H9 (cell line): ENCODE measurements at regions not wholly inside any gene's neighbourhood (a gene's known extent, or its start where the extent isn't known, plus 50 kb on each side); places are given as distances from the start of the nearest gene placed in this dataset.

Source experiments
- DNase-seq: peaks from one replicate; pipeline ENCODE4 v3.0.0-alpha.2; 2017
- H2AFZ ChIP-seq: one replicate; pipeline ENCODE4 v1.6.1; 2013; ENCODE audit warnings: mild to moderate bottlenecking, low read length, control low read depth, moderate library complexity
- H2AK5ac ChIP-seq: 2 replicates; pipeline ENCODE4 v1.6.1; 2013; ENCODE audit warnings: low read length, control low read depth, mixed read lengths; ENCODE audit not compliant: insufficient read length
- H2BK120ac ChIP-seq: one replicate; pipeline ENCODE4 v1.6.1; 2013; ENCODE audit warnings: low read depth, mild to moderate bottlenecking, low read length, control low read depth, inconsistent platforms; ENCODE audit not compliant: poor library complexity, severe bottlenecking
- H2BK12ac ChIP-seq: 2 replicates; pipeline ENCODE4 v1.6.1; 2013; ENCODE audit warnings: low read length, control low read depth, mixed read lengths, low read depth; ENCODE audit not compliant: insufficient read length
- H2BK15ac ChIP-seq: 2 replicates; pipeline ENCODE4 v1.6.1; 2013; ENCODE audit warnings: low read depth, low read length, control low read depth
- H2BK20ac ChIP-seq: one replicate; pipeline ENCODE4 v1.6.1; 2013; ENCODE audit warnings: low read depth, mild to moderate bottlenecking, low read length, control low read depth, inconsistent platforms; ENCODE audit not compliant: poor library complexity, severe bottlenecking
- H2BK5ac ChIP-seq: 2 replicates; pipeline ENCODE4 v1.6.1; 2013; ENCODE audit warnings: low read length, control low read depth, mixed read lengths; ENCODE audit not compliant: insufficient read length
- H3K14ac ChIP-seq: 2 replicates; pipeline ENCODE4 v1.6.1; 2013; ENCODE audit warnings: low read length, control low read depth; ENCODE audit not compliant: insufficient read depth
- H3K18ac ChIP-seq: 2 replicates; pipeline ENCODE4 v1.6.1; 2013; ENCODE audit warnings: low read depth, mild to moderate bottlenecking, mixed read lengths, low read length, control low read depth; ENCODE audit not compliant: insufficient read length
- H3K23ac ChIP-seq: 2 replicates; pipeline ENCODE4 v1.6.1; 2013; ENCODE audit warnings: low read length, control low read depth, mixed read lengths, low read depth; ENCODE audit not compliant: insufficient read length
- H3K23me2 ChIP-seq: 2 replicates; pipeline ENCODE4 v1.6.1; 2013; ENCODE audit warnings: low read depth, mild to moderate bottlenecking, mixed read lengths, low read length, control low read depth; ENCODE audit not compliant: insufficient read length, poor library complexity, severe bottlenecking
- H3K27ac ChIP-seq: 2 replicates; pipeline ENCODE4 v1.5.1; 2013; ENCODE audit warnings: low read length, control low read depth, mixed read lengths, low read depth; ENCODE audit not compliant: insufficient read length
- H3K27me3 ChIP-seq: 2 replicates; pipeline ENCODE4 v1.6.1; 2013; ENCODE audit warnings: low read length, control low read depth, inconsistent platforms; ENCODE audit not compliant: insufficient read depth
- H3K4ac ChIP-seq: 2 replicates; pipeline ENCODE4 v1.6.1; 2013; ENCODE audit warnings: low read depth, mild to moderate bottlenecking, control low read depth, inconsistent platforms, low read length, moderate library complexity
- H3K4me1 ChIP-seq: 2 replicates; pipeline ENCODE4 v1.6.1; 2013; ENCODE audit warnings: low read length, control low read depth, inconsistent platforms; ENCODE audit not compliant: insufficient read depth
- H3K4me2 ChIP-seq: 2 replicates; pipeline ENCODE4 v1.6.1; 2013; ENCODE audit warnings: low read length, control low read depth, mixed read lengths; ENCODE audit not compliant: insufficient read length, insufficient read depth
- H3K56ac ChIP-seq: 2 replicates; pipeline ENCODE4 v1.6.1; 2013; ENCODE audit warnings: low read depth, mild to moderate bottlenecking, mixed read lengths, low read length, control low read depth; ENCODE audit not compliant: insufficient read length
- H3K79me1 ChIP-seq: 2 replicates; pipeline ENCODE4 v1.6.1; 2013; ENCODE audit warnings: low read depth, mild to moderate bottlenecking, moderate library complexity, low read length, control low read depth, inconsistent platforms; ENCODE audit not compliant: insufficient read depth, poor library complexity, severe bottlenecking
- H3K79me2 ChIP-seq: 2 replicates; pipeline ENCODE4 v1.6.1; 2013; ENCODE audit warnings: low read length, control low read depth, inconsistent platforms; ENCODE audit not compliant: insufficient read depth
- H3K9ac ChIP-seq: 2 replicates; pipeline ENCODE4 v1.6.1; 2013; ENCODE audit warnings: low read length, control low read depth, mixed read lengths; ENCODE audit not compliant: insufficient read length; ENCODE audit errors: extremely low read depth
- H3K9me3 ChIP-seq: one replicate; pipeline ENCODE4 v1.6.1; 2013; ENCODE audit warnings: low read depth, low read length, inconsistent platforms; ENCODE audit not compliant: control insufficient read depth
- H3T11ph ChIP-seq: one replicate; pipeline ENCODE4 v1.6.1; 2013; ENCODE audit warnings: mild to moderate bottlenecking, low read length, control low read depth, inconsistent platforms
- H4K20me1 ChIP-seq: one replicate; pipeline ENCODE4 v1.6.1; 2013; ENCODE audit not compliant: control insufficient read depth, insufficient read length, insufficient read depth
- H4K5ac ChIP-seq: 2 replicates; pipeline ENCODE4 v1.6.1; 2013; ENCODE audit warnings: low read depth, mild to moderate bottlenecking, mixed read lengths, low read length, control low read depth; ENCODE audit not compliant: insufficient read length
- H4K8ac ChIP-seq: replicated peaks from 2 replicates; pipeline ENCODE4 v1.6.1; 2013; ENCODE audit warnings: low read length, control low read depth, mixed read lengths, low read depth; ENCODE audit not compliant: insufficient read length
- H4K91ac ChIP-seq: 2 replicates; pipeline ENCODE4 v1.6.1; 2013; ENCODE audit warnings: low read depth, mild to moderate bottlenecking, moderate library complexity, mixed read lengths, low read length, control low read depth; ENCODE audit not compliant: insufficient read length
- H3K27ac Mint-ChIP-seq, 3 experiments: 2 replicates in 2 of 3; 3 replicates in 1 of 3; pipeline ENCODE4 v1.8.0; 2020 to 2021; ENCODE audit warnings: mixed read lengths in 3 of 3, mild to moderate bottlenecking in 1 of 3, moderate library complexity in 1 of 3
- H3K27me3 Mint-ChIP-seq: 2 replicates; pipeline ENCODE4 v1.8.0; 2021; ENCODE audit warnings: low read depth, mild to moderate bottlenecking, moderate library complexity, mixed read lengths
- H3K36me3 Mint-ChIP-seq, 3 experiments: 2 replicates in 2 of 3; 3 replicates in 1 of 3; pipeline ENCODE4 v1.8.0; 2020 to 2021; ENCODE audit warnings: low read depth in 3 of 3, mixed read lengths in 3 of 3; ENCODE audit not compliant: insufficient read depth in 1 of 3
- H3K4me1 Mint-ChIP-seq, 2 experiments: 2 replicates each; pipeline ENCODE4 v1.8.0; 2020; ENCODE audit warnings: mixed read lengths in 2 of 2
- H3K4me3 Mint-ChIP-seq, 2 experiments: 2 replicates in 1 of 2; 3 replicates in 1 of 2; pipeline ENCODE4 v1.8.0; 2020 to 2021; ENCODE audit warnings: mild to moderate bottlenecking in 2 of 2, mixed read lengths in 2 of 2, moderate library complexity in 1 of 2
- H3K9me3 Mint-ChIP-seq, 2 experiments: 2 replicates in 1 of 2; 3 replicates in 1 of 2; pipeline ENCODE4 v1.8.0; 2020; ENCODE audit warnings: mild to moderate bottlenecking in 2 of 2, mixed read lengths in 2 of 2, moderate library complexity in 1 of 2
- CTCF ChIP-seq: fragments of 200-600 bp; sonication (generic); conservative IDR thresholded peaks from 3 replicates; pipeline ENCODE4 v1.8.0; 2021; ENCODE audit warnings: antibody characterized with exemption, mild to moderate bottlenecking
- WGBS: extraction: QIAGEN DNeasy Blood & Tissue Kit; methylation state at CpG from one replicate; pipeline ENCODE4 v1.1.7; 2013; ENCODE audit warnings: missing lambda C conversion rate, low lambda C conversion rate, mixed read lengths; ENCODE audit not compliant: insufficient read length; ENCODE audit errors: extremely low coverage; 5-methylcytosine and 5-hydroxymethylcytosine counted together

GRCh38 chr9:86753836-86754235 lies 193.5 kb downstream of the GAS1 start:
- Mint-ChIP-seq H3K4me1 (peaks cover 1% of the 10 kb centered on the region in 2 experiments; a peak in 2 of 4 replicates), H3K4me3 (no peak overlapping the region), H3K27ac (no peak overlapping the region), H3K36me3 (no peaks in the 10 kb centered on the region), H3K9me3 (no peaks in the 10 kb centered on the region), H3K27me3 (peaks cover 10% of the 10 kb centered on the region)
- Histone ChIP-seq H3K56ac (no peak overlapping the region), H4K5ac (no peak overlapping the region), H2BK12ac (no peak overlapping the region), H3K18ac (no peak overlapping the region), H3K79me1 (no peaks in the 10 kb centered on the region), H3K4me2 (no peak overlapping the region), H3K23ac (no peak overlapping the region), H4K91ac (no peak overlapping the region), H2BK20ac (no peak overlapping the region), H3K9ac (no peak overlapping the region), H3K4me1 (no peaks in the 10 kb centered on the region), H2AK5ac (no peak overlapping the region), H2AFZ (no peak overlapping the region), H3K23me2 (no peaks in the 10 kb centered on the region), H3K79me2 (no peaks in the 10 kb centered on the region), H3K9me3 (no peaks in the 10 kb centered on the region), H2BK5ac (no peak overlapping the region), H3T11ph (no peak overlapping the region), H3K4ac (no peak overlapping the region), H3K27me3 (no peaks in the 10 kb centered on the region), H2BK120ac (no peak overlapping the region), H2BK15ac (no peak overlapping the region), H4K20me1 (no peaks in the 10 kb centered on the region), H3K14ac (no peak overlapping the region), H4K8ac (no peak overlapping the region), H3K27ac (no peak overlapping the region)
- no peak for DNase-seq
- no peak for TF ChIP-seq CTCF
- no CpG with 5 or more reads among the region's 3 CpGs for WGBS
